Endothelial cell (in vitro differentiated cells): ENCODE measurements at regions not wholly inside any gene's neighbourhood (a gene's known extent, or its start where the extent isn't known, plus 50 kb on each side); places are given as distances from the start of the nearest gene placed in this dataset.

Experiments used
- DNase-seq: peaks from one replicate; pipeline ENCODE4 v3.0.0; 2021; ENCODE audit warnings: low spot score
- H3K27ac Mint-ChIP-seq: one replicate; pipeline ENCODE4 v1.8.0; 2021; ENCODE audit warnings: mixed read lengths, inconsistent platforms; ENCODE audit not compliant: unreplicated experiment
- H3K27me3 Mint-ChIP-seq: one replicate; pipeline ENCODE4 v1.8.0; 2021; ENCODE audit warnings: mild to moderate bottlenecking, moderate library complexity, mixed read lengths, inconsistent platforms; ENCODE audit not compliant: unreplicated experiment
- H3K36me3 Mint-ChIP-seq: one replicate; pipeline ENCODE4 v1.8.0; 2021; ENCODE audit warnings: mild to moderate bottlenecking, low read depth, mixed read lengths, inconsistent platforms; ENCODE audit not compliant: unreplicated experiment
- H3K4me1 Mint-ChIP-seq: one replicate; pipeline ENCODE4 v1.8.0; 2021; ENCODE audit warnings: mild to moderate bottlenecking, mixed read lengths, inconsistent platforms; ENCODE audit not compliant: unreplicated experiment
- H3K4me3 Mint-ChIP-seq: one replicate; pipeline ENCODE4 v1.8.0; 2021; ENCODE audit warnings: mild to moderate bottlenecking, mixed read lengths, inconsistent platforms; ENCODE audit not compliant: unreplicated experiment
- H3K9me3 Mint-ChIP-seq: one replicate; pipeline ENCODE4 v1.8.0; 2021; ENCODE audit warnings: mixed read lengths, inconsistent platforms; ENCODE audit not compliant: unreplicated experiment
- CTCF ChIP-seq: fragments of 200-600 bp; sonication (generic); IDR thresholded peaks from one replicate; pipeline ENCODE4 v1.5.0; 2021; ENCODE audit warnings: antibody characterized with exemption; ENCODE audit not compliant: unreplicated experiment

- no peaks in the 10 kb centered on the region for H3K4me1 Mint-ChIP-seq
- no peak overlapping the region for H3K4me3 Mint-ChIP-seq
- H3K27me3 Mint-ChIP-seq: no peaks in the 10 kb centered on the region
These were observed 159.3 kb downstream of the MTRR start for GRCh38 chr5:8028243-8028642.

GRCh38 chr5:8033261-8033660 lies 164.3 kb downstream of the MTRR start:
- no peak overlapping the region for H3K4me3 Mint-ChIP-seq
- H3K4me1 Mint-ChIP-seq: no peaks in the 10 kb centered on the region
- no peak for DNase-seq
- TF ChIP-seq CTCF: no peak
- H3K36me3 Mint-ChIP-seq: no peaks in the 10 kb centered on the region
- H3K9me3 Mint-ChIP-seq: no peaks in the 10 kb centered on the region
- no peak overlapping the region for H3K27ac Mint-ChIP-seq
- no peaks in the 10 kb centered on the region for H3K27me3 Mint-ChIP-seq

More at GRCh38 chr5:8028243-8028642, 159.3 kb downstream of the MTRR start:
- Mint-ChIP-seq H3K36me3 (no peaks in the 10 kb centered on the region), H3K27ac (no peak overlapping the region), H3K9me3 (no peaks in the 10 kb centered on the region)
- no peak for TF ChIP-seq CTCF
- no peak for DNase-seq

- DNase-seq: no peak
- no peaks in the 10 kb centered on the region for H3K4me1 Mint-ChIP-seq
- H3K27me3 Mint-ChIP-seq: no peaks in the 10 kb centered on the region
- no peak overlapping the region for H3K4me3 Mint-ChIP-seq
- no peak overlapping the region for H3K27ac Mint-ChIP-seq
- H3K9me3 Mint-ChIP-seq: no peaks in the 10 kb centered on the region
- H3K36me3 Mint-ChIP-seq: no peaks in the 10 kb centered on the region
- no peak for TF ChIP-seq CTCF
These were observed 165.9 kb downstream of the MTRR start for GRCh38 chr5:8034852-8035251.

- no peak for TF ChIP-seq CTCF
These were observed 180.0 kb downstream of the MTRR start for GRCh38 chr5:8048920-8049319.

GRCh38 chr5:8050616-8051175 lies 181.7 kb downstream of the MTRR start:
- no peak overlapping the region for H3K4me3 Mint-ChIP-seq
- no peaks in the 10 kb centered on the region for H3K27me3 Mint-ChIP-seq
- no peak overlapping the region for H3K27ac Mint-ChIP-seq
- H3K4me1 Mint-ChIP-seq: no peaks in the 10 kb centered on the region
- H3K36me3 Mint-ChIP-seq: no peaks in the 10 kb centered on the region
- no peak for TF ChIP-seq CTCF
- no peaks in the 10 kb centered on the region for H3K9me3 Mint-ChIP-seq
- no peak for DNase-seq

More at GRCh38 chr5:8048920-8049319, 180.0 kb downstream of the MTRR start:
- no peaks in the 10 kb centered on the region for H3K4me1 Mint-ChIP-seq
- H3K9me3 Mint-ChIP-seq: no peaks in the 10 kb centered on the region
- no peak for DNase-seq
- H3K4me3 Mint-ChIP-seq: no peak overlapping the region
- H3K36me3 Mint-ChIP-seq: no peaks in the 10 kb centered on the region
- H3K27me3 Mint-ChIP-seq: peaks cover 2% of the 10 kb centered on the region
- H3K27ac Mint-ChIP-seq: no peak overlapping the region
